GM12878 (cell line): ENCODE measurements at regions not wholly inside any gene's neighbourhood (a gene's known extent, or its start where the extent isn't known, plus 50 kb on each side); places are given as distances from the start of the nearest gene placed in this dataset.

ENCODE experiments used
- CTCF ChIP-seq, 3 experiments: IDR thresholded peaks in 2 of 3; conservative IDR thresholded peaks in 1 of 3; 2 replicates each; pipeline ENCODE4 v1.5.1; 2011; ENCODE audit warnings: low read depth in 3 of 3, low read length in 3 of 3, mild to moderate bottlenecking in 3 of 3, control low read depth in 2 of 3, moderate library complexity in 2 of 3, inconsistent platforms in 1 of 3, mixed read lengths in 1 of 3; ENCODE audit not compliant: control insufficient read depth in 2 of 3, insufficient read depth in 1 of 3; ENCODE audit errors: extremely low read depth in 1 of 3
- EP300 ChIP-seq, 2 experiments: fragments of 150-350 bp in 1 of 2; IDR thresholded peaks; 2 replicates each; pipeline ENCODE4 v1.6.1; 2011 to 2012; ENCODE audit warnings: low read depth in 2 of 2, low read length in 2 of 2, borderline replicate concordance in 1 of 2, improper control_type of control experiment in 1 of 2, inconsistent platforms in 1 of 2; ENCODE audit not compliant: control insufficient read depth in 1 of 2
- POLR2AphosphoS5 ChIP-seq: IDR thresholded peaks from 2 replicates; pipeline ENCODE4 v1.6.1; 2011; ENCODE audit warnings: mild to moderate bottlenecking, low read length, inconsistent platforms

GRCh38 chr1:237953238-237953637 is 62.5 kb upstream of the ZP4 start:
- no peak; a peak in 1 of 6 replicates for TF ChIP-seq CTCF (IDR thresholded peaks at IDR 0.05 in 2 of 3, conservative IDR thresholded peaks at IDR 0.05 in 1 of 3; ENCODE audit: control insufficient read depth in 2 of 3, extremely low read depth in 1 of 3, insufficient read depth in 1 of 3, low read depth in 3 of 3, low read length in 3 of 3)
- TF ChIP-seq POLR2AphosphoS5 = no peak
- TF ChIP-seq EP300 (IDR thresholded peaks at IDR 0.05; ENCODE audit: borderline replicate concordance in 1 of 2, control insufficient read depth in 1 of 2, low read depth in 2 of 2, low read length in 2 of 2) = no peak
